D721Med (cell line): ENCODE measurements at regions not wholly inside any gene's neighbourhood (a gene's known extent, or its start where the extent isn't known, plus 50 kb on each side); places are given as distances from the start of the nearest gene placed in this dataset.

Experiments
- DNase-seq: peaks from one replicate; pipeline ENCODE4 v3.0.0; 2011; ENCODE audit warnings: low spot score; ENCODE audit not compliant: insufficient read length
- FAIRE-seq: peaks from 2 replicates; lab custom pipeline; 2011; peaks lifted over from hg19 to GRCh38; lab: Jason Lieb, UNC
- TF ChIP-seq, protein P1 (sequence below): IDR thresholded peaks from 2 replicates; pipeline ENCODE4 v1.5.1; 2012; ENCODE audit warnings: mild to moderate bottlenecking, control low read depth; ENCODE audit not compliant: insufficient read depth; ENCODE audit errors: missing control alignments

DNA sequence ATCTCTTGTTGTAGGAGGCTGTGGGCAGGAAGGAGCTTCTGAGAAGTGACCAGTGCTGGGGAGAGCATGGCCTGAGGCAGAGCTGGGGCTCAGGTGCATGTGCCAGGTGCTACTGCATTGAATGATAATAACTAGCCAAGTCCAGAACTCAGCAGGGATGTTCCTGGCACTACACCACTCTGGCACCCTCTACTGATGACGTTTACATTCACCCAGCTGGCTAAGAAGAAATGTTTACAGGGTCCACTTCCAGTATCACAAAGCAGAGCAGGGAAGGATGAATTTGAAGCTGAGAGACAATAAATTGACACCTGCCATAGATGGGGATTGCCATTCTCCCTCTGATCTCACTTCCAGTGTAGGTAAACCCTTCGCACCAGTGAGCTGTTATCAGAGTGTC is 411.8 kb downstream of the SETD4 start:
- FAIRE-seq (no peak), DNase-seq (no peak)
- TF ChIP-seq, protein P1, sequence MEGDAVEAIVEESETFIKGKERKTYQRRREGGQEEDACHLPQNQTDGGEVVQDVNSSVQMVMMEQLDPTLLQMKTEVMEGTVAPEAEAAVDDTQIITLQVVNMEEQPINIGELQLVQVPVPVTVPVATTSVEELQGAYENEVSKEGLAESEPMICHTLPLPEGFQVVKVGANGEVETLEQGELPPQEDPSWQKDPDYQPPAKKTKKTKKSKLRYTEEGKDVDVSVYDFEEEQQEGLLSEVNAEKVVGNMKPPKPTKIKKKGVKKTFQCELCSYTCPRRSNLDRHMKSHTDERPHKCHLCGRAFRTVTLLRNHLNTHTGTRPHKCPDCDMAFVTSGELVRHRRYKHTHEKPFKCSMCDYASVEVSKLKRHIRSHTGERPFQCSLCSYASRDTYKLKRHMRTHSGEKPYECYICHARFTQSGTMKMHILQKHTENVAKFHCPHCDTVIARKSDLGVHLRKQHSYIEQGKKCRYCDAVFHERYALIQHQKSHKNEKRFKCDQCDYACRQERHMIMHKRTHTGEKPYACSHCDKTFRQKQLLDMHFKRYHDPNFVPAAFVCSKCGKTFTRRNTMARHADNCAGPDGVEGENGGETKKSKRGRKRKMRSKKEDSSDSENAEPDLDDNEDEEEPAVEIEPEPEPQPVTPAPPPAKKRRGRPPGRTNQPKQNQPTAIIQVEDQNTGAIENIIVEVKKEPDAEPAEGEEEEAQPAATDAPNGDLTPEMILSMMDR = no peak

GRCh38 chr21:35646606-35647005 is 413.7 kb downstream of the SETD4 start:
- DNase-seq (no peak), FAIRE-seq (no peak)
- TF ChIP-seq, protein P1 = no peak

GRCh38 chr21:35645991-35646390 is 414.3 kb downstream of the SETD4 start:
- FAIRE-seq (no peak), DNase-seq (no peak)
- TF ChIP-seq, protein P1 = no peak

DNA sequence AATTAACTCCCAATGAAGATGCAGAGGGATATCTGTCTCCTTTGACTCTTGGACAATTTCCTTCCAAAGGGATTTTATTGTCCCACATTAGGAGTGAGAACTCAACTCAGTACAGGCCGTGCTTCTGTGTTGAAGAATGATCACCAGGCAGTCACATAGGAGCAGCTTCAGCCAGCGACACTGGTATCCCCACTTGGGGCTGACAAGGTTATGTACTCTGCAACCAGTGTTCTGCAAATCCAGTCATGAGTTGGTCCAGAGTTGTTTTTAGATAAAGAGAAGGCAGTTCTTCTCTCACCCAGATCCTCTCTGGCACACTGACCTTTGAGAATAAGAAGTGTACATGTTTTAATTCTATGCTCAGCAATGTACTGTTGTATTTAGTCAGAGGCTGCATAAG is 415.8 kb downstream of the SETD4 start:
- FAIRE-seq (no peak), DNase-seq (no peak)
- TF ChIP-seq, protein P1 = no peak

- TF ChIP-seq, protein P1 = no peak
- no peak for DNase-seq
- FAIRE-seq = no peak
Measured at GRCh38 chr21:35643176-35643575, 417.1 kb downstream of the SETD4 start.

- FAIRE-seq (no peak), DNase-seq (no peak)
- TF ChIP-seq, protein P1 = no peak
Measured at GRCh38 chr21:35641271-35642016, 418.9 kb downstream of the SETD4 start.

DNA sequence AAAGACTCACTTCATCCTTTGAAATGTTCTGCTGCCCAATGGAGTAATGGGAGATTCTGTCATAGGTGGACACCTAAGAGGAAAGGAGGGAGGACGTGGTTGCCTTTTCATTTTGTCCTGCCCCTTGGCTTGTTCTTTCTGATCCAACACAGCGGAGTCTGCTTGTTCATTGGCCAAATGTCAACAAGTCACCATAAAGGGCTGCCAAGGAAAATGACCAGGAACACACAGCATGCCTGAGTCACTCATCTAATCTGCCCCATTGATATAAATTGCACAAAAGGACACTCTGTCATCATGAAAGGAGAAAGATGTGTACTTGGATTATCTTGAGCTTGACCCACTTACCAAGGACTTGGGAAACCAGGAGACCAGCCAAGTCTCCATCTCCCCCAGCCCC is 422.9 kb downstream of the SETD4 start:
- no peak for DNase-seq
- FAIRE-seq = no peak
- TF ChIP-seq, protein P1 = no peak
